HG03520 (cell line): ENCODE measurements at regions not wholly inside any gene's neighbourhood (a gene's known extent, or its start where the extent isn't known, plus 50 kb on each side); places are given as distances from the start of the nearest gene placed in this dataset.

Source experiments
- ATAC-seq: cut with Tn5 transposase; IDR thresholded peaks from one replicate; pipeline ENCODE4 v1.9.1; 2021; ENCODE audit warnings: mild to moderate bottlenecking, moderate library complexity; ENCODE audit not compliant: unreplicated experiment

GRCh38 chr6:169959136-169960002, 207.9 kb downstream of the ERMARD start:
- ATAC-seq: peak; percentile 64

DNA sequence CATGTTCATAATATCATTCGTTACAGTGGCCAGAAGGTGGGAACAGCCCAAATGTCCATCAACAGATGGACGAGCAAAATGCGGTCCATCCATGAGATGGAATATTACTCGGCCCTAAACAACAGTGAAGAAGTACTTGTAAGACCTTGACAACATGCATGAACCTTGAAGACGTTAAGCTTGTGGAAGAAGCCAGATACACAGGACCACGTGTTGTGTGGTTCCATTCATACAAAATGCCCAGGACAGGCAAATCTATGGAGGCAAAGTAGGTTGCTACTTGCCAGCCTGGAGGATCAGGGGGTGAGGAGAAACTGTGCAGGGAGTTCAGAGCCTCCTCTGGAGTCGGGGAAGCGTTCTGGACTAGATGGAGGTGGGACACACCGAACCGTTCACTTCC, 207.1 kb downstream of the ERMARD start:
- no peak for ATAC-seq

- no peak for ATAC-seq
Observed at GRCh38 chr6:169957351-169957963, 206.0 kb downstream of the ERMARD start.

- no peak for ATAC-seq
Observed at GRCh38 chr6:169956580-169956979, 205.2 kb downstream of the ERMARD start.

DNA sequence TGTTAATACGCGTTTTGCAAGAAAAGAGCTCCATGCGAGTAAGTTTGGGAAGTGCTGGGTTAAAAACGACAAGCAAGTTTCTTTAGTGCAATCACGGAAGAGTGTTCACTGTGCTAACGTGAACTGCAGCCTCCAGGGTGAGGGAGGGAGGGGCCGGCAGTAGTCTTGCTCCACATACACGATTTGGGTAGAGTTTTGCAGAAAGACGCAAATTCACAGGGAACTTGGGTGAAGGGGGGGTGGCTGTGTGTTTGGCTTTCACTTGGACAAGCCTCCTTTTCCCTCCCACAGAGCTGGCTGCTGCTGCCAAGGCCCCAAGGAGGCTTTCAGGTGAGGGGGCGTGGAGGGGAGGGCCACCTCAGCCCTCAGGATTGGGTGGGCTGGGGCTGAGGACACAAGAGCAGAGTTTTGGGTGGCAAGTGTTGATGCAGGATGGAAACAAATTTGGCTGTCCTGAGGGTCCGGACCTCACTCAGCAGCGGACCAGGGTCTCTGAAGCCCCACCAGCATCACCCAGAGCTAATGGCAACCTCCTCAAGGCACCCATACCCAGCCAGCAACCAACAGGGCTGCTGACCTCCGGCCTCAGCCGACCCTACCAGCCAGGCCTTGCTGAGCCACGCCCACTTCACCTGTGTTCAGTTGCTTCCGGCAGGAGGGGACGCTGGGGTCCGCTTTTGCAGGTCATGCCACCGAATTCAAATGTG, 204.5 kb downstream of the ERMARD start:
- ATAC-seq: no peak

DNA sequence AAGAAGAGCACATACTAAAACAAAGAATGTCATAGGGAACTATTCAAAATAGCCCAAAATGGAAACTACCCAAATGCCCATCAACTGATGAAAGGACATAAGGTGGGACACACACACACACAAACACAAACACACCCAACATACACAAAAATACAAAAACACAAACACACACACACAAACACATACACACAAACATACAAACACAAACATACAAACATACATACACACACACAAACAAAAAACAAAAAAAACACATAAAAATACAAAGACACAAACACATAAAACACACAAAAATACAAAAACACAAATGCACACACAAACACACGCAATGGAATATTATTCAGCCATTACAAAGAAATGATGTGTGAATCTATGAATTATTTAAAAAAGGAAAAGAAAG, 203.6 kb downstream of the ERMARD start:
- no peak for ATAC-seq

- no peak for ATAC-seq
Observed at GRCh38 chr6:169953686-169954085, 202.3 kb downstream of the ERMARD start.

GRCh38 chr6:169950558-169950957, 199.1 kb downstream of the ERMARD start:
- ATAC-seq: no peak

- no peak for ATAC-seq
Observed at GRCh38 chr6:169949511-169950097, 198.2 kb downstream of the ERMARD start.

GRCh38 chr6:169946971-169947370, 195.5 kb downstream of the ERMARD start:
- no peak for ATAC-seq

DNA sequence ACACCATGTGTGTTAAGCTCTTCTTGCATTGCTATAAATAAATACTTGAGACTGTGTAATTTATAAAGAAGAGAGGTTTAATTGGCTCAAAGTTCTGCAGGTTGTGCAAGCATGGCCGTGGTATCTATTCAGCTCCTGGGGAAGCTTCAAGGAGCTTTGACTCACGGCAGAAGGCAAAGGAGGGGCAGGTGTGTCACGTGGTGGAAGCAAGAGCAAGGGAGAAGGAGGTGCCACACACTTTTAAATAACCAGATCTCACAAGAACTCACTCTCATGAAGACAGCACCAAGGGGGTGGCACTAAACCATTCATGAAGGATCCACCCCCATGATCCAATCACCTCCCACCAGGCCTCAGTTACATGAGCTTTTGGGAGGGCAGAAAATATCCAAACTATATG, 193.7 kb downstream of the ERMARD start:
- ATAC-seq: no peak

DNA sequence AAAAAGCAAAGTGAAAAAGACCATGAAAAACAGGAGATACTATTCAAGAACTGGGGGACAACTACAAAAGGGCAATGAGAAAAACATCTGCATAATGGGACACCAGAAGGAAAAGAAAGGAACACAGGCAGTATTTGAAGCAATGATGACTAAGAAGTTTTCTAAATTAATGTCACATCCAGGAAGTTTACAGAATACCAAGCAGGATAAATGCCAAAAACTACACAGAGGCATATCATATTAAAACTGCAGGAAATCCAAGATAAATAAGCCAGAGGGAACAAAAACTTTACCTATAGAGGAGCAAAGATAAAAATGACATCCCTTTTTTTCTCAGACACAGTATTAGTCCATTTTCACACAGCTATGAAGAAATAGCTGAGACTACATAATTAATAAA, 193.0 kb downstream of the ERMARD start:
- ATAC-seq: no peak

DNA sequence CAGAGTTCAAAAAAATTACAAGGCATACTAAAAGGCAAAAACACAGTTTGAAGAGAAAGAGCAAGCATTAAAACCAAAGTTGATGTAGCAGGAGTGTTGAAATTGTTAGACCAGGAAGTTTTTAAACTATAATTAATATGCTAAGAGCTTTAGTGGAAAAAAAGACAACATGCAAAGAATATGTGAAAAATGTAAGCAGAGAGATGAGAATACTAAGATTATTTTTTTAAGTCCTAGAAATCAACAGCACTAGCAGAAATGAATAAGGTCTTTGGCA, 192.6 kb downstream of the ERMARD start:
- ATAC-seq: no peak

DNA sequence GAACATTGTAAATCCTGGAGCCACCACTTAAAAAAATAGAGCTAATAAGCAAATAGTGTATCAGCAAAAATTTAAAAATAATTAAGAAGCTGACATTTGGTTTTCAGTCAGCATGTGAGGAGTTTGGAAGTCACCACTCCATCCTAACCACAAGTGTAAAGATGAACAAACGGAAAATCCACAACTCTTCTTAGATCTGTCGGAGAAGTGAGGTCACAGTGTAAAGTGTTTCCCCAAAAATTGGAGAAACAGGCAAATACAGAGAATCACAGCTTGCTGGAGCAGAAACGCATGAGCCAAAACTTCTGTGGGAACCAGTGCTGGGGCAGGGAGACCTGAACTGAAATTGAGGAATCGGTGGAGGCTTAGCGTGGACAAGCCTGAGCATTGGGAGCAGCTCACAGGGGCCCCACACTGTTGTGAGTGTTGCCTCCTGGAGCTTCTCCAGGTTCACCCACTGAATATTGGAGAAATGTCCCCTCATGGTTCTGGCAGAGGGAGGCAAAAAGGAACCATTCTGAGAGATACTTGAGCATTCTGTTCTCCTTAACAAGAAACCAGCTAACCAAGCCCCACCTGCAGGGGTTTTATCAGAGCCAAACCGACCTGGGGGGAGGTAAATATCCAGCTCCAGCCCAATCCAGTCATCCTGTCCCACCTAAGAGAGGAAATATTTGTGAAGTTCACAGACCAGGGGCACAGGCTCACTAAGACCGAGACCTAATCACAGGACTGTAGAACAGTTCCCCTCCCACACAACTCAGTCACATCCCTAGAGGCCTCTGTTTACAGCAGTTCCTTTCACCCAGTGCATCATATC, 192.0 kb downstream of the ERMARD start:
- no peak for ATAC-seq

DNA sequence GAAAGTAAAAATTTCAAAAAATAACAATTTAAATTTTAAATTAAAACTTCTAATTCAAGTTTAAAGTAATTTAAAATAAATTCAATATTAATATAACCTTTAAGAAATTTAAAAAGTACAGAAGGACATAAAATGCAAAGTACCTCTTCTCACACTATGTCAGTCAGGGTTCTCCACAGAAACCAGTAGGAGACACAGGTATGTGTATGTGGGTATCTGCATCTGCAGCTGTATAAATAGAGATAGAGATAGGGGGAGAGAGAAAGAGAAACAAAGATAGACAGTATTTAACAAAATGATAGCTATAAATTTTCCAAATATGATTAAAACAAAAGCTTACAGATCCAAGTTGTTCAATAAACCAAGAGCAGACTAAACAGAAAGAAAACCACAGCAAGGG, 190.8 kb downstream of the ERMARD start:
- ATAC-seq: no peak

DNA sequence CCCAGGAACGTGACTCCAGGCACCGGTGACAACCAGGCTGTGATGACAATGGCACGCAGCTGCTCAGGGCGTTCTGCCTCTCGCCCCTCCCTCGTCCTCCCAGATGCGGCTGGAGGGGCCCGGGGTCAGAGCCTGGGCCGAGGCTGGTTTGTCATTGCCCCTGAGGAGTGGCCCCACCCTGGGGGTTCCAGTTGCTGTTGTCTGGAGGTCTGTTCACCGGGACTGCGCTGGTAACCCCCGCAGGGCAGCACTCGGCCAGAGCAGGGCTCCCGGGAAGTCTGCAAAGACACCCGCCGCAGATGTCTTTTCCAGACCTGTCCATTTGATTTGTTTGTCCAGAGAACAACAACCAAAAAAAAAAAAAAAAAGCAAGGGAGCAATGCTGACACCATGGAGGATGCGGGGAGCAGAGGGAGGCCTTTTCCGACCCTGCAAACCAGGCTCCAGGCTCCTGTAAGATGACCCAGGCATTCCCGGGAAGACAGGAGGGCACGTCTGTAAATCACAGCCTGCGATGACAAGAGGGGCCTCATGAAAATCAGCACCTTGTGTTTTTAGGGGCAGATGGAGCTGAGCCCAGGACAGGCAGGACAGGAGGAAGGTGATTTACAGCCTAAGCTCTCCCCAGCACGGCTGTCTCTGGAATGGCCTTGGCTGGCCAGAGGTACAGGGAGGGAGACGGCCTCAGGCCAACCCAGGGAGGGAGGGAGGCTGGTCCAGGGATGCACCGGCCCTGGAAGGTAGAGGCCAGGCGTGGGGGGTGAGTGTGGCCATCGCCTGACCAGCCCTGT, 189.3 kb downstream of the ERMARD start:
- no peak for ATAC-seq

- ATAC-seq: no peak
Observed at GRCh38 chr6:169939554-169940164, 188.2 kb downstream of the ERMARD start.

DNA sequence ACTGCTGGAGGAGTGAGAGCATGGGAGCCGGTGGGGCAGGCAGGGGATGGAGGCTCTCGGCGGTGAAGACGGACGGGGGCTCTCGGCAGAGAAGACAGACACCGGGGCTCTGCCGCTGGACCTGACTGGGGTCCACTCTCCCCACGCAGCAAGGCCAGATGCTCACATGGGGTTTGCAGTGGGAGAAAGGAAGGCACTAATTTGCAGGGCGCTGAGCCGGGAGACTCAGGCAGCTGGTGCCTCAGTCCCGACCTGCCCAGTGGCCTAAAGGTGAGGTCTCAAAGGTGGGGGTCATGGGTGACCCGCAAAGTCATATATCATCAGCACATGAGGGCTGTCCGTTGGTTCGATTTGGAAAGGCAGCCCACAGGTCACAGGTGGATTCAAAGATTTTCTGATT, 187.3 kb downstream of the ERMARD start:
- no peak for ATAC-seq

GRCh38 chr6:169938262-169938701, 186.9 kb downstream of the ERMARD start:
- ATAC-seq: no peak
